ENCODE measurements at regions not wholly inside any gene's neighbourhood (a gene's known extent, or its start where the extent isn't known, plus 50 kb on each side); places are given as distances from the start of the nearest gene placed in this dataset.

- Mint-ChIP-seq H3K9me3 (peaks cover 5 to 12% (median 8%) of the 10 kb centered on the region in 7 donors), H3K27me3 (ENCODE audit: low read depth in 3 of 3) (peaks cover 0 to 3% (median 2%) of the 10 kb centered on the region in 3 donors), H3K4me1 (no peaks in the 10 kb centered on the region), H3K27ac (no peak overlapping the region), H3K36me3 (no peaks in the 10 kb centered on the region), H3K4me3 (no peak overlapping the region)
- intact Hi-C loops (cut with micrococcal nuclease), result no loop called here
- no peak overlapping the region for H3K9ac ChIP-seq (ENCODE audit: insufficient read depth, low read length, poor library complexity, severe bottlenecking)
- TF ChIP-seq CTCF (IDR thresholded peaks at IDR 0.05), result no peak
- H3K27ac ChIP-seq (ENCODE audit: low read depth in 1 of 2, low read length in 2 of 2), result no peak overlapping the region
- H4K20me1 ChIP-seq (ENCODE audit: insufficient read depth, low read length), result no peaks in the 10 kb centered on the region
- no peaks in the 10 kb centered on the region for H3K4me1 ChIP-seq (ENCODE audit: control insufficient read depth in 1 of 2, insufficient read depth in 2 of 2, low read length in 2 of 2)
- no peak overlapping the region for H2AFZ ChIP-seq (ENCODE audit: insufficient read depth, low read depth, low read length, poor library complexity, severe bottlenecking)
- H3K4me3 ChIP-seq (replicated peaks in 1 of 3; ENCODE audit: low read depth in 2 of 3, low read length in 3 of 3), result no peak overlapping the region
- no peaks in the 10 kb centered on the region for H3K36me3 ChIP-seq (replicated peaks in 1 of 2; ENCODE audit: control insufficient read depth in 1 of 2, insufficient read depth in 2 of 2, low read length in 2 of 2)
- no peak overlapping the region for H3K4me2 ChIP-seq (replicated peaks; ENCODE audit: extremely low read depth, low read length, poor library complexity, severe bottlenecking)
- no peaks in the 10 kb centered on the region for H3K79me2 ChIP-seq (ENCODE audit: insufficient read depth, low read length)
- DNase-seq, result no peak
- peaks cover 0 to 12% of the 10 kb centered on the region in 2 donors for H3K9me3 ChIP-seq (replicated peaks in 1 of 2; ENCODE audit: control insufficient read depth in 1 of 2, insufficient read depth in 1 of 2, low read length in 2 of 2)
- no CpG with 5 or more reads among the region's 3 CpGs for WGBS (ENCODE audit: insufficient coverage)
- no peaks in the 10 kb centered on the region for H3K27me3 ChIP-seq (ENCODE audit: control insufficient read depth in 2 of 2, insufficient read depth in 2 of 2, low read length in 2 of 2)
Observed at GRCh38 chr4:36904823-36905222, 339.7 kb upstream of the NWD2 start.

- H3K79me2 ChIP-seq (ENCODE audit: insufficient read depth, low read length), result no peaks in the 10 kb centered on the region
- no peak for DNase-seq
- no peaks in the 10 kb centered on the region for H3K9me3 ChIP-seq (replicated peaks in 1 of 2; ENCODE audit: control insufficient read depth in 1 of 2, insufficient read depth in 1 of 2, low read length in 2 of 2)
- no peaks in the 10 kb centered on the region for H3K4me1 ChIP-seq (ENCODE audit: control insufficient read depth in 1 of 2, insufficient read depth in 2 of 2, low read length in 2 of 2)
- H2AFZ ChIP-seq (ENCODE audit: insufficient read depth, low read depth, low read length, poor library complexity, severe bottlenecking), result no peak overlapping the region
- Mint-ChIP-seq H3K27me3 (ENCODE audit: low read depth in 3 of 3) (peaks cover 0 to 1% (median 0%) of the 10 kb centered on the region in 3 donors), H3K9me3 (peaks cover 0 to 5% (median 0%) of the 10 kb centered on the region in 7 donors), H3K27ac (no peak overlapping the region), H3K4me3 (no peak overlapping the region), H3K4me1 (peaks cover 3% of the 10 kb centered on the region), H3K36me3 (no peaks in the 10 kb centered on the region)
- H3K27ac ChIP-seq (ENCODE audit: low read depth in 1 of 2, low read length in 2 of 2), result no peak overlapping the region
- H3K27me3 ChIP-seq (ENCODE audit: control insufficient read depth in 2 of 2, insufficient read depth in 2 of 2, low read length in 2 of 2), result no peaks in the 10 kb centered on the region
- TF ChIP-seq CTCF (IDR thresholded peaks at IDR 0.05), result no peak
- WGBS (ENCODE audit: insufficient coverage), result no CpG with 5 or more reads among the region's 5 CpGs
- intact Hi-C loops (cut with micrococcal nuclease), result no loop called here
- no peaks in the 10 kb centered on the region for H4K20me1 ChIP-seq (ENCODE audit: insufficient read depth, low read length)
- no peaks in the 10 kb centered on the region for H3K36me3 ChIP-seq (replicated peaks in 1 of 2; ENCODE audit: control insufficient read depth in 1 of 2, insufficient read depth in 2 of 2, low read length in 2 of 2)
- H3K4me2 ChIP-seq (replicated peaks; ENCODE audit: extremely low read depth, low read length, poor library complexity, severe bottlenecking), result no peak overlapping the region
- no peak overlapping the region for H3K4me3 ChIP-seq (replicated peaks in 1 of 3; ENCODE audit: low read depth in 2 of 3, low read length in 3 of 3)
- H3K9ac ChIP-seq (ENCODE audit: insufficient read depth, low read length, poor library complexity, severe bottlenecking), result no peak overlapping the region
Observed at GRCh38 chr4:36914106-36914505, 330.4 kb upstream of the NWD2 start.
